Prostate gland (tissue), 2 donors: ENCODE measurements at regions not wholly inside any gene's neighbourhood (a gene's known extent, or its start where the extent isn't known, plus 50 kb on each side); places are given as distances from the start of the nearest gene placed in this dataset.

ENCODE experiments used
- POLR2A ChIP-seq: fragments of 450-650 bp; IDR thresholded peaks from one replicate; pipeline ENCODE4 v1.6.1; 2016; ENCODE audit warnings: antibody characterized with exemption, mild to moderate bottlenecking
- POLR2AphosphoS5 ChIP-seq: sonication (generic); formaldehyde crosslinking; IDR thresholded peaks from one replicate; pipeline ENCODE4 v1.6.1; 2017; ENCODE audit warnings: antibody characterized with exemption
- TF ChIP-seq, protein P1 (sequence below), 4 experiments: fragments of 200-600 bp in 2 of 4; fragments of 450-650 bp in 2 of 4; sonication (generic) in 2 of 4; IDR thresholded peaks; 1 replicate in 3 of 4; 2 replicates in 1 of 4; pipeline ENCODE4 v1.5.1; 2016 to 2019; ENCODE audit warnings: antibody characterized with exemption in 4 of 4, mild to moderate bottlenecking in 2 of 4, moderate library complexity in 2 of 4

DNA sequence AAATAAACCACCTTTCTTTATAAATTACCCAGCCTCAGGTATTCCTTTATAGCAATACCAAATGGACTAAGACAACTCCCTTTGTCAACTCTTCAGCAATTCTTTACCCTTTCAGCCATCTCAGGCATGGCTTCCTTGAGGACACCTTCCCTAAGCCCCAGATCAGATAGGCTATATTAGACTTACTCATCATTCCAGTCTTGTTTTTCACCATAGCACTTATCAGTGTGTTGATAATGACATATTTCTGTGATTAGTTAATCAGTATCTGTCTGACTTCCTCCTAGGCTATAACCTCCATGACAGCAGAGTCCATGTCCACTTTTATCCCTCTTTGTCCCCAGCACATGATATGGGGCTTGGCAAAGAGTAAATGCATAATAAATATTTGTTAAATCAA, 238.1 kb downstream of the ACTL7B start:
- TF ChIP-seq, protein P1, sequence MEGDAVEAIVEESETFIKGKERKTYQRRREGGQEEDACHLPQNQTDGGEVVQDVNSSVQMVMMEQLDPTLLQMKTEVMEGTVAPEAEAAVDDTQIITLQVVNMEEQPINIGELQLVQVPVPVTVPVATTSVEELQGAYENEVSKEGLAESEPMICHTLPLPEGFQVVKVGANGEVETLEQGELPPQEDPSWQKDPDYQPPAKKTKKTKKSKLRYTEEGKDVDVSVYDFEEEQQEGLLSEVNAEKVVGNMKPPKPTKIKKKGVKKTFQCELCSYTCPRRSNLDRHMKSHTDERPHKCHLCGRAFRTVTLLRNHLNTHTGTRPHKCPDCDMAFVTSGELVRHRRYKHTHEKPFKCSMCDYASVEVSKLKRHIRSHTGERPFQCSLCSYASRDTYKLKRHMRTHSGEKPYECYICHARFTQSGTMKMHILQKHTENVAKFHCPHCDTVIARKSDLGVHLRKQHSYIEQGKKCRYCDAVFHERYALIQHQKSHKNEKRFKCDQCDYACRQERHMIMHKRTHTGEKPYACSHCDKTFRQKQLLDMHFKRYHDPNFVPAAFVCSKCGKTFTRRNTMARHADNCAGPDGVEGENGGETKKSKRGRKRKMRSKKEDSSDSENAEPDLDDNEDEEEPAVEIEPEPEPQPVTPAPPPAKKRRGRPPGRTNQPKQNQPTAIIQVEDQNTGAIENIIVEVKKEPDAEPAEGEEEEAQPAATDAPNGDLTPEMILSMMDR (IDR thresholded peaks at IDR 0.05) = no peak
- TF ChIP-seq POLR2AphosphoS5 = no peak
- no peak for TF ChIP-seq POLR2A
